ENCODE measurements at regions not wholly inside any gene's neighbourhood (a gene's known extent, or its start where the extent isn't known, plus 50 kb on each side); places are given as distances from the start of the nearest gene placed in this dataset.
"Not testable (repeated sequence)": the region's sequence is repeated elsewhere in the genome, so short reads cannot be mapped to it uniquely, and the experiment has no call there.

DNA sequence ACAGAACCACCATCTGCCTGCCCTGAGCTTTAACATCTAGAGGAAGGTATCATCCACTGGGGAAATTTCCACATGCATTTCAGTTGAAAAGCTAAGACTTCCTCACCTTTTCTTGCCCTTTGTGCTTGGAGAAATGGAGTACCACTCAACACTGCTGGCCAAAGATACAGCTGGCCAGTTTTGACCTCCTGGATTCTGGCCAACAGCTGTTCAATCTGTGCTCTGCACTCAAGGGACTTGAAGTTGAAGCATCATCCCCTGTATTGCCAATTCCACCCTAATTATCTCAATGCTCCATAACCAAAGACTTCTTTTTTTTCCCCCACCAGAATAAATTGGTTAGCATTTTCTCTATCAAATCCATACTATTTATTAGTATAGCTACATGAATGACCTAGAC lies 70.4 kb upstream of the PRDM9 start:
- DNase-seq (ENCODE audit: extremely low read depth, insufficient read length): no peak
- TF ChIP-seq, protein P1, sequence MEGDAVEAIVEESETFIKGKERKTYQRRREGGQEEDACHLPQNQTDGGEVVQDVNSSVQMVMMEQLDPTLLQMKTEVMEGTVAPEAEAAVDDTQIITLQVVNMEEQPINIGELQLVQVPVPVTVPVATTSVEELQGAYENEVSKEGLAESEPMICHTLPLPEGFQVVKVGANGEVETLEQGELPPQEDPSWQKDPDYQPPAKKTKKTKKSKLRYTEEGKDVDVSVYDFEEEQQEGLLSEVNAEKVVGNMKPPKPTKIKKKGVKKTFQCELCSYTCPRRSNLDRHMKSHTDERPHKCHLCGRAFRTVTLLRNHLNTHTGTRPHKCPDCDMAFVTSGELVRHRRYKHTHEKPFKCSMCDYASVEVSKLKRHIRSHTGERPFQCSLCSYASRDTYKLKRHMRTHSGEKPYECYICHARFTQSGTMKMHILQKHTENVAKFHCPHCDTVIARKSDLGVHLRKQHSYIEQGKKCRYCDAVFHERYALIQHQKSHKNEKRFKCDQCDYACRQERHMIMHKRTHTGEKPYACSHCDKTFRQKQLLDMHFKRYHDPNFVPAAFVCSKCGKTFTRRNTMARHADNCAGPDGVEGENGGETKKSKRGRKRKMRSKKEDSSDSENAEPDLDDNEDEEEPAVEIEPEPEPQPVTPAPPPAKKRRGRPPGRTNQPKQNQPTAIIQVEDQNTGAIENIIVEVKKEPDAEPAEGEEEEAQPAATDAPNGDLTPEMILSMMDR (IDR thresholded peaks at IDR 0.05; ENCODE audit: insufficient read depth, low read length, poor library complexity, severe bottlenecking): no peak

DNA sequence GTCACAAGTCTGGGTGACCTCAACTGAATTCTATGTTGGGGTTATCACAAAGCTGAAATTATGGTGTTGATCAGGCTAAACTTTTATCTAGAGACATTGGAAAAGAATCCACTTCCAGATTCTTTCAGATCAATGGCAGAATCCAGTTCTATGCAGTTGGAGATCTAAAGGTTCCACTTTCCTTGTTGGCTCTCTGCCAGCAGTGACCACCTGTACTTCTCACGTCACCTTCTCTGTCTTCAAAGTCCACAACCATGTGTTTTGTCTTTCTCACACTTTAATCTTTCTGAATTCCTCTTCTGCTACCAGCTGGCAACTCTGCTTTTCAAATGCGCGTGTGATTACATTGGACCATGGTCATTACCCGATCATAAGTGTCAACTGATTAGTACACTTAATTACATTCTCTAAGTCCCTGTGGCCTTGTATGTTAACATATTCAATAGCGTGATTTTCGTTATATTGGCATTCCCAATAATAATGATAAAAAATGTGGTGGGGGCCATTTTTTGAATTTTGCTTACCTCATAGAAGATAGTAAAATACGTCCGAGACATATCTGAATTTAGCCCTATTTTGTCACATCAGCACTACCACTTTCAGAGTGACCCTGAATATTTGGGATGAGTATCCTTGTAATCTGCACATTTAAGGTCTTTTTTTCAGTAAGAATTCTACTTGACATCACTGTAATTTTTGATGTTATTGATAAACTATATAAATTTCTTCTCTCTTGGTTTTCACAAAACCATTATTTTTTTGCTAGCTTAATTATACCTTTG lies 73.7 kb upstream of the PRDM9 start:
- DNase-seq (ENCODE audit: extremely low read depth, insufficient read length): no peak
- Histone ChIP-seq H3K36me3 (ENCODE audit: control insufficient read depth, insufficient read depth, low read length) (no peaks in the 10 kb centered on the region), H3K4me3 (replicated peaks; ENCODE audit: low read depth, low read length) (no peak overlapping the region), H3K27me3 (replicated peaks; ENCODE audit: control insufficient read depth, insufficient read depth, low read length) (no peaks in the 10 kb centered on the region)
- TF ChIP-seq, protein P1 (IDR thresholded peaks at IDR 0.05; ENCODE audit: insufficient read depth, low read length, poor library complexity, severe bottlenecking): no peak

More for the DNA sequence above, 70.4 kb upstream of the PRDM9 start:
- Histone ChIP-seq H3K27me3 (replicated peaks; ENCODE audit: control insufficient read depth, insufficient read depth, low read length) (no peaks in the 10 kb centered on the region), H3K36me3 (ENCODE audit: control insufficient read depth, insufficient read depth, low read length) (no peaks in the 10 kb centered on the region), H3K4me3 (replicated peaks; ENCODE audit: low read depth, low read length) (no peak overlapping the region)

DNA sequence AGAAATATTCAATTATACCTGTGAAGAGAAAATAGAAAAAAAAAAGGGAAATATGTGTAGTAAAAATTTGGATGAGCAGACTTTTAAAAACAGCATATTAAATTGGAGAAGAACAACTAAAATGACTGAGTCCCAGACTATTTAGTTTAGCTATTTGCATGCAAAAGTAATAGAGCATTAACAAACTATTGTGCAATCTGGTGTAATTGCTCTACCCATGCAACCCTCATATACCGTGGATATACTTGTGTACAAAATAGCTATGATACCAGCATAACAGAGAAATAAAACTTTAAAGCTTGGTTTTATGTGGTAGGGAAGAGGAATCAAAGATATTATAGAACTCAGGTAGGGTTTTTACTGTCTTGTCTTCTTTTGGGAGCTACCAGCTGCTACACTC lies 78.7 kb upstream of the PRDM9 start:
- TF ChIP-seq, protein P1 (IDR thresholded peaks at IDR 0.05; ENCODE audit: insufficient read depth, low read length, poor library complexity, severe bottlenecking): no peak
- no peak for DNase-seq (ENCODE audit: extremely low read depth, insufficient read length)
- no peaks in the 10 kb centered on the region for H3K36me3 ChIP-seq (ENCODE audit: control insufficient read depth, insufficient read depth, low read length)
- no peak overlapping the region for H3K4me3 ChIP-seq (replicated peaks; ENCODE audit: low read depth, low read length)
- H3K27me3 ChIP-seq (replicated peaks; ENCODE audit: control insufficient read depth, insufficient read depth, low read length): no peaks in the 10 kb centered on the region

DNA sequence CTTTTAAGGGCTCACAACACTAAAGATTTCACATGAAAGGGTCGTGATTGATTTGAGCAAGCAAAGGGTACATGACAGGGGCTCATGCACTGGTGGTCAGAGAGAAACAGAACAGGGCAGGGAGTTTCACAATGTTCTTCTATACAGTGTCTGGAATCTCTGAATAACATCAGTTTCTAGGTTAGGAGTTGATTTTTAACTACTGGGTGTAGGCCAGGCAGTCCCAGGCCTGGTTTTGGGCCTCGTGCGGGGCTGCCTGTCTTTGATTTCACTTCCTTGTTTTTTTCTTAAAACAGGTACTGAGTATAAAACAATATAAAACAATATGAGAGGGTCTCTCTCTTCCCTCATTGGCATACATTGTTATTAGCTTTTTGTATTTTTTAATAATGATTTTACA lies 87.2 kb upstream of the PRDM9 start:
- not testable (repeated sequence) for DNase-seq (ENCODE audit: extremely low read depth, insufficient read length); H3K36me3 ChIP-seq (ENCODE audit: control insufficient read depth, insufficient read depth, low read length); H3K27me3 ChIP-seq (replicated peaks; ENCODE audit: control insufficient read depth, insufficient read depth, low read length); H3K4me3 ChIP-seq (replicated peaks; ENCODE audit: low read depth, low read length)

DNA sequence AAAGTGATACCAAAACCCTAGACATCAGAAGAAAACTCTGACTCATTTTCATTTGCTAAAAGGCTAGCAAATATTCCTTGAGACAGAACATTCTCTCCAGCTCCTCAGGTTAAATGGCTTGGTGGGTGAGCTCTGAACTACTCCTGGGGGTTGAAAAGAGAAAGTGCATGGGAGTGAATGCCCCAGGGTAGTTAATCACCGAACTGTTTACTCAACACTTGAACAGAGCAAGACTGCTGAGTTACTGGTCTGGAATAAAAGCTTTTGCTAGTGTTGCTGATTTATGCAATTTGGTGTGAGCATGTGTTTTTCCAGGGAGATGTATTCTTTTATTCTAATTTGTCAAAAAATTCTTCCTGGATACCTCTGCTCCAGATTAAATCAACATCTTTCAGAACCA lies 88.3 kb upstream of the PRDM9 start:
- no peaks in the 10 kb centered on the region for H3K36me3 ChIP-seq (ENCODE audit: control insufficient read depth, insufficient read depth, low read length)
- DNase-seq (ENCODE audit: extremely low read depth, insufficient read length): no peak
- TF ChIP-seq, protein P1 (IDR thresholded peaks at IDR 0.05; ENCODE audit: insufficient read depth, low read length, poor library complexity, severe bottlenecking): no peak
- H3K4me3 ChIP-seq (replicated peaks; ENCODE audit: low read depth, low read length): no peak overlapping the region
- no peaks in the 10 kb centered on the region for H3K27me3 ChIP-seq (replicated peaks; ENCODE audit: control insufficient read depth, insufficient read depth, low read length)

DNA sequence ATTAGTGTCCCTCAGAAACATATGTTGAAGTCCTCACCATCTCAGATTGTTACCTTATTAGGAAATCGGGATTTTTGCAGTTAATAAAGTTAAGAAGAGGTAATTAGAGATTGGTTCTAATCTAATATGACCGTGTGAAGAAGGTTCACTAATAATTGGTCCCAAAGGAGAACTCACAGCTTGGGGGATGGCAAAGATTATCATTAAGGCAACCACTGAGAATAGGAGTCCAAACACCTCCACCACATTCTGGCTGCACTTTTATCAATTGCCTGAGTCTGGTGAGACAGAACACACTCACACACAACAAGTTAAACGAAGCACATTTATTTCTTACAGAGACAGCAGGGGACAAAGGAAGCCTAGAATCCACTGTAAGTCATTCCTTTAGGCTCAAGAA lies 94.9 kb upstream of the PRDM9 start:
- TF ChIP-seq, protein P1 (IDR thresholded peaks at IDR 0.05; ENCODE audit: insufficient read depth, low read length, poor library complexity, severe bottlenecking): no peak
- H3K36me3 ChIP-seq (ENCODE audit: control insufficient read depth, insufficient read depth, low read length): no peaks in the 10 kb centered on the region
- H3K4me3 ChIP-seq (replicated peaks; ENCODE audit: low read depth, low read length): no peak overlapping the region
- DNase-seq (ENCODE audit: extremely low read depth, insufficient read length): no peak
- no peaks in the 10 kb centered on the region for H3K27me3 ChIP-seq (replicated peaks; ENCODE audit: control insufficient read depth, insufficient read depth, low read length)

All from GM06990 (cell line).